Immature natural killer cell (primary cell): ENCODE measurements at regions not wholly inside any gene's neighbourhood (a gene's known extent, or its start where the extent isn't known, plus 50 kb on each side); places are given as distances from the start of the nearest gene placed in this dataset.
"Not testable (repeated sequence)": the region's sequence is repeated elsewhere in the genome, so short reads cannot be mapped to it uniquely, and the experiment has no call there.

ENCODE experiments used
- DNase-seq, 3 donors: peaks; one replicate each; pipeline ENCODE4 v3.0.0; 2022; ENCODE audit warnings: mixed read lengths in 1 of 3
- H3K27ac Mint-ChIP-seq, 6 donors: one replicate each; pipeline ENCODE4 v1.8.0; 2020; ENCODE audit warnings: mixed read lengths in 6 of 6, mild to moderate bottlenecking in 5 of 6, inconsistent platforms in 4 of 6, moderate library complexity in 3 of 6
- H3K27me3 Mint-ChIP-seq, 3 donors: one replicate each; pipeline ENCODE4 v1.8.0; 2020 to 2021; ENCODE audit warnings: low read depth in 3 of 3, mild to moderate bottlenecking in 3 of 3, mixed read lengths in 3 of 3, moderate library complexity in 3 of 3, inconsistent platforms in 1 of 3
- H3K36me3 Mint-ChIP-seq, 3 donors: one replicate each; pipeline ENCODE4 v1.8.0; 2020; ENCODE audit warnings: mixed read lengths in 3 of 3, inconsistent platforms in 2 of 3, mild to moderate bottlenecking in 2 of 3
- H3K4me1 Mint-ChIP-seq, 2 donors: one replicate each; pipeline ENCODE4 v1.8.0; 2020; ENCODE audit warnings: inconsistent platforms in 2 of 2, mild to moderate bottlenecking in 2 of 2, mixed read lengths in 2 of 2, moderate library complexity in 1 of 2
- H3K4me3 Mint-ChIP-seq, 5 donors: one replicate each; pipeline ENCODE4 v1.8.0; 2020; ENCODE audit warnings: mild to moderate bottlenecking in 5 of 5, mixed read lengths in 5 of 5, inconsistent platforms in 3 of 5, moderate library complexity in 3 of 5
- H3K9me3 Mint-ChIP-seq, 6 donors: one replicate each; pipeline ENCODE4 v1.8.0; 2020; ENCODE audit warnings: mild to moderate bottlenecking in 6 of 6, mixed read lengths in 6 of 6, inconsistent platforms in 4 of 6, moderate library complexity in 3 of 6

DNA sequence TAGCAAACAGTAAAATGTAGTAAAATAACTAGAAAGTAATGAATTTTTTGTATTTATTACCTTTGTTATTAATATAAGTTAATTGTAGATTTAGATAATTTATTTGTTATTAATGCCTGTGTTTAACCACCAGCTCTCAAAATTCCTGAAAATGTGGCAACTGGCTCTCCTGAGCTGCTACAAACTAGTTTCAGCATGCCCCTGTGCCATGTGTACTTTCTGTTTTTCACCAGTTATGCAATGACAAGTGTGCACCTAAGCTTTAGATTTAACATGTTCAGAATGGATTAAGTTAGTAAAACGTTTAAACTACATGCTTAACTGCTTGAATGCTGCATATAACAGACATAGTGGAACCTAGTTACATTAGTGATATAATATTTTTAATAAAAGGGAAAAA lies 88.1 kb downstream of the POSTN start:
- H3K4me3 Mint-ChIP-seq, result no peak overlapping the region
- H3K36me3 Mint-ChIP-seq, result no peaks in the 10 kb centered on the region
- no peaks in the 10 kb centered on the region for H3K4me1 Mint-ChIP-seq
- no peak for DNase-seq
- peaks cover 0 to 2% (median 0%) of the 10 kb centered on the region in 3 donors for H3K27me3 Mint-ChIP-seq
- H3K27ac Mint-ChIP-seq, result no peak overlapping the region
- H3K9me3 Mint-ChIP-seq, result peaks cover 6 to 24% (median 10%) of the 10 kb centered on the region in 6 donors

DNA sequence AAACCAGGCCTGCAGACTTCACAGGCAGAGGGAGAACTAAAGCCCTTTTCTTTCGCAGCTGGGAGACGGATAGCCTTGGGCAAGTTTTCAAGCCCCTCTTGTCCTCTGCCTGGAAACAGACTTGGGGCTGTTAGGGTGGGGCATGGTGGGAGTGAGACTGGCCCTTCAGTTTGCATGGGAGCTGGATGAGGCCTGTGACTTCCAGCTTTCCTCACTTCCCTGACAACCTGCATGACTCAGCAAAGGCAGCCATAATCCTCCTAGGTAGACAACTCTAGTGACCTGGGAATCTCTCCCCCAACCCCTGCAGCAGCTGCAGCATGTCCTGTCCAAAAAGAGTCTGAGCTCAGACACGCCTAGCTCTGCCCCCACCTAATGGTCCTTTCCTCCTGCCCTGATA lies 93.0 kb downstream of the POSTN start:
- Mint-ChIP-seq H3K4me3 (no peak overlapping the region), H3K4me1 (no peaks in the 10 kb centered on the region), H3K9me3 (peaks cover 0 to 23% (median 13%) of the 10 kb centered on the region in 6 donors), H3K27ac (no peak overlapping the region), H3K36me3 (no peaks in the 10 kb centered on the region), H3K27me3 (peaks cover 0 to 2% (median 0%) of the 10 kb centered on the region in 3 donors)
- no peak for DNase-seq

DNA sequence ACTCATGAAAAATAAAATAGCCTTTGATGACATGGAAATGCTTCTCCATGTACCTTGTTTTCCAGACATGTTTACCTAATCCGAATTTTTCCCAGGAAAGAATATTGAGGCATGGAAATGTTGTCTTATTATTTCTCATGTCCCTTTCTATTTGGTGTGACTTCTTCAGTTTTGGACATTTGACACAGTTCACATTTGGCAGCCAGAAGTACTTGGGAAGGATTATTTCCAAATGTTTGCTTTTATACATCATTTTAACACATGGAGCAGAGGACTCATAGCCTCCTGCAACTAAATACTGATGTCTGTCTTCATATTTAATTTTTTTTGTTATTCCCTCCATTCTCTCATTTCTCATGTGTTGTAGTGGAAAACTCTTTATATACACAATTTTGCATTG lies 94.3 kb downstream of the POSTN start:
- H3K9me3 Mint-ChIP-seq, result peaks cover 0 to 27% (median 14%) of the 10 kb centered on the region in 6 donors
- H3K27ac Mint-ChIP-seq, result no peak overlapping the region
- no peak for DNase-seq
- H3K27me3 Mint-ChIP-seq, result peaks cover 0 to 3% (median 2%) of the 10 kb centered on the region in 3 donors
- no peaks in the 10 kb centered on the region for H3K36me3 Mint-ChIP-seq
- no peak overlapping the region for H3K4me3 Mint-ChIP-seq
- no peaks in the 10 kb centered on the region for H3K4me1 Mint-ChIP-seq

DNA sequence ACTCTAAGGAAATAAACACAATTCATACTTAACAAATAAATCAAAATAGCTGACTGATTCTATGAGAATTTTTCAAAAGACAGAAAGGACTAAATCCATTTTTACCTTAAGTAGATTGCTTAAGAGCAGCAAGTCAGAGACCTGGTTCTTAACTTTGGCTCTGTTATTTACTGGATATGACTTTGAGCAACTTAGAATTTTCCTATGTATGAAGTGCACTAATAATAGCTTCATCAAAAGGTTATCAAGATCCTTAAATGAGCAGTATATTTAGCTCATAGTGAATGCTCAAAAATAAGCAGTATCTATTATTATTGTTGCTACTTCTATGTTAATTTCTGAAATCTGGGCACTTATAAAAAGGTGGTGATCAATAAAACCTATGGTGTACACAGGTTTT lies 95.3 kb downstream of the POSTN start:
- Mint-ChIP-seq H3K9me3 (peaks cover 0 to 27% (median 15%) of the 10 kb centered on the region in 6 donors), H3K27me3 (peaks cover 0 to 3% (median 2%) of the 10 kb centered on the region in 3 donors), H3K4me1 (no peaks in the 10 kb centered on the region), H3K4me3 (no peak overlapping the region), H3K36me3 (no peaks in the 10 kb centered on the region), H3K27ac (no peak overlapping the region)
- no peak for DNase-seq

DNA sequence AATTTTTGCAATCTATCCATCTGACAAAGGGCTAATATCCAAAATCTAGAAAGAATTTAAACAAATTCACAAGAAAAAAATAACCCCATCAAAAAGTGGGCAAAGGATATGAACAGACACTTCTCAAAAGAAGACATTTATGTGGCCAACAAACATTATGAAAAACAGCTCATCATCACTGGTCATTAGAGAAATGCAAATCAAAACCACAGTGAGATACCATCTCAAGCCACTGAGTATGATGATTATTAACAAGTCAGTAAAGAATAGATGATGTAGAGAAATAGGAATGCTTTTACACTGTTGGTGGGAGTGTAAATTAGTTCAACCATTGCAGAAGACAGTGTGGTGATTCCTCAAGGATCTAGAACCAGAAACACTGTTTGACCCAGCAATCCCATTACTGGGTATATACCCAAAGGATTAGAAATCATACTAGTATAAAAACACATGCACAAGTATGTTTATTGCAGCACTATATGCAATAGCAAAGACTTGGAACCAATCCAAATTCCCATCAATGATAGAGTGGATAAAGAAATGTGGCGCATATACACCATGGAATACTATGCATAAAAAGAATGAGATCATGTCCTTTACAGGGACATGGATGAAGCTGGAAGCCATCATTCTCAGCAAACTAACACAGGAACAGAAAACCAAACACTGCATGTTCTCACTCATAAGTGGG lies 96.1 kb downstream of the POSTN start:
- DNase-seq, H3K27me3 Mint-ChIP-seq, H3K4me3 Mint-ChIP-seq, H3K27ac Mint-ChIP-seq, H3K36me3 Mint-ChIP-seq, H3K4me1 Mint-ChIP-seq: not testable (repeated sequence)
- H3K9me3 Mint-ChIP-seq, result peaks cover 0 to 27% (median 15%) of the 10 kb centered on the region in 6 donors

DNA sequence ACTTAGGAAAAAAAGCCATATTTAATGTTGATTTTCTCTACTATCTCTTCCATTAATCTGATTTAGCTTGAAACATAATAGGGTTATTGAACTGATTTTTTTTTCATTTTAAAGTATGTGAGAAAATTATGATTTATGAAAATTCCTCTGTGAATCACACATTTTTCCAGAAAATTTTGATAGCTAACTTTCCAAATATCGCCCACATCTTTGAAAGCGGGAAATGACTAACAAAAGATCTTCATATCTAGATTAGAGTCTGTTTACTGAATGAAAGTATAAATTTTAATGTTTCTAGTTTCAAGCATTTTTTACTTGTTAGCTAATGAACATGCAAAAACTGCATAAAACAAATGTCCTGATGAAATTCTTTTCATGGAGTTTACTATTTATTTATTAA lies 97.4 kb downstream of the POSTN start:
- H3K9me3 Mint-ChIP-seq, result peaks cover 5 to 27% (median 12%) of the 10 kb centered on the region in 6 donors
- H3K36me3 Mint-ChIP-seq, result no peaks in the 10 kb centered on the region
- H3K4me1 Mint-ChIP-seq, result no peaks in the 10 kb centered on the region
- no peak overlapping the region for H3K4me3 Mint-ChIP-seq
- DNase-seq, result no peak
- H3K27ac Mint-ChIP-seq, result no peak overlapping the region
- H3K27me3 Mint-ChIP-seq, result peaks cover 0 to 3% (median 2%) of the 10 kb centered on the region in 3 donors

DNA sequence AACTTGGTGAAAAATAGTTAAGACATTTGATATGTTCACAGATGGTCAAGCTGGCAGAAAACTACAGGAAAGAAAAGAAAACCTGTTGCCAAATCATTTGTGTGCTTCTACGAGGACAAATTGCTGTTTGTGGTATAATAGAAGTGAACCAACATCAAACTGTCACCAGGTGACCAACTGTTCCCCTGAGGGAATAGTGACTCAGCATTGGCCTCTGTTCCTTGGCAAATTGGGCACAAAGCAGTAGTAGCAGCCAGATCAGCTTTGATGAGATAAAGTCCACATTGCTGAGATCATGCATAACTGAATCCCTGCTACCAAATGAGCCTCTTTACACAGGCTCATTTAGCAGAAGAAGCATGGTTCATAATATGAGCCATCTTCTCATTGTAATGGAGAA lies 103.5 kb downstream of the POSTN start:
- Mint-ChIP-seq H3K36me3 (no peaks in the 10 kb centered on the region), H3K4me3 (no peak overlapping the region), H3K27me3 (peaks cover 0 to 2% (median 1%) of the 10 kb centered on the region in 3 donors), H3K4me1 (no peaks in the 10 kb centered on the region), H3K27ac (no peak overlapping the region), H3K9me3 (peaks cover 7 to 37% (median 15%) of the 10 kb centered on the region in 6 donors)
- DNase-seq, result no peak

DNA sequence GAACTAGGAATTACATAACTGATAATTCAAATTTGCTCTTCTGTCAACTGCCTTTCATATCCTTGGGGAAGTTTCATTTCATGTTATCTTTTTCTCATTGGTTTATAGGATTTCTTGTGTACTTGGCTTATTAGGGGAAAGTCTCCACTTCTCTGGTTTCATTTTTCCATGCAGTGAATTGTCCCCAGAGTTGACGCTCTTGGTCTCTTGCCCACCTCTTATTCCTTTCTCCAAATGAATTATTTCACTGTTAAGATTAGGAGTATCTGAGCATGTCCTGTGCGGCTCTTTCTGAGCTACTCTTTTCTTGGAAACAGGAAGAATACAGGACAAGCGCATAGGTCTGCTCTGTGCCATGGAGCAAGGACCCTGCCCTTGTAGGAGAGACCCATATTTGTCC lies 104.8 kb downstream of the POSTN start:
- DNase-seq, result no peak
- H3K4me3 Mint-ChIP-seq, result no peak overlapping the region
- H3K36me3 Mint-ChIP-seq, result no peaks in the 10 kb centered on the region
- no peak overlapping the region for H3K27ac Mint-ChIP-seq
- no peaks in the 10 kb centered on the region for H3K4me1 Mint-ChIP-seq
- peaks cover 3 to 49% (median 16%) of the 10 kb centered on the region in 6 donors for H3K9me3 Mint-ChIP-seq
- peaks cover 0 to 1% (median 0%) of the 10 kb centered on the region in 3 donors for H3K27me3 Mint-ChIP-seq

DNA sequence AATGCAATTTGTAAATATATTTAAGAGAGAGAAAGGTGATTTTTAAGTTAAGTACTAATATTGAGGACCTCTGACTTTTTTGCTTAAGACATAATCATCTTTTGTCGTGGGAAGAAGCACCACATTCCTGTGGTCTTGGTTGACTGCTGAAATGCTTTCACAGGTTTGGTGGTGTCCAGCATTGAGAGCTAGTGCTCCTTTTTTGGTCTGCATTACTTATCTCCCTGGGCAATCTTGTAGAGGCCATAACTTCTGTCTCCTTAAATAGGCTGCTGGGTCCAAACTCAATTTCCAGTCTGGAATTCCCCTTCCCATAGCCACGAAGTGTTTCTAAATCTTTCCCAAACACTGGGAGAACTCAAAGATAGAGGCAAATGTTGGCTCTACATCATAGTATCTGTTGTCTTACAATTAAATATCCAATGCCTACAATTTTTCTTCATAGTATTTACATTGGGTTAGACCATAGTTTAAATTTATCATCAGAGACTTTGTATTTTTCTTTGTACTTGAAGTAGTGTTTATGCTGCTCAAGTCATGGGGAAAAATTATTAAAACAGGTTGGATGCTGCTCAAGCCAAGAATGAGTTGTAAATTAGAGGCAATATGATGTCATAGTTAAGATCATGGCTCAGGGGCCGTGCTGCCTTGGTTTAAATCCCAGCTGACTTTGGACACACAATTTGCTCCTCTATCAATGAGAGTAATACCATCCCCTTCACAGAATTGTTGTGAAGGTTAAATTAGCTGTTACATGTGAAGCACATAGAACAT lies 105.6 kb downstream of the POSTN start:
- Mint-ChIP-seq H3K9me3 (peaks cover 2 to 53% (median 15%) of the 10 kb centered on the region in 6 donors), H3K27ac (no peak overlapping the region), H3K4me1 (no peaks in the 10 kb centered on the region), H3K36me3 (no peaks in the 10 kb centered on the region), H3K27me3 (peaks cover 0 to 1% (median 0%) of the 10 kb centered on the region in 3 donors), H3K4me3 (no peak overlapping the region)
- DNase-seq, result no peak

DNA sequence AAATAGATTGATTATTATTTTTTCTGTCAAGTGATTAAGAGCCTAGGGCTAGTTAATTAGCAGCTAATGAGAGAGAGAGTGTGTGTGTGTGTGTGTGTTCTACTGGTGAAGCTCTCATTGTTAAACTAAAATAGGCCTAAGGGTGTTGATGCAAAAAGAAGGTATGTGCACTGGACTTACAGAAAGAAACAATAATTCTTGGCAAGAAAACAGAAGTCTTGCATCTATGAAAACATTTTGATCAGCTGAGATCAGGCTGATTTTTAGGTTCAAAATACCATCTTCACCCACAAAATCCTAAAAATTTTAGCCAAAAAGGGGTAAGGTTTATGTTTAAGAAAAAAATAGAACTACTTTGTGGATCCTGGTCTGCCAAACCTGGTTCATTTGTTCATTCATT lies 106.5 kb downstream of the POSTN start:
- Mint-ChIP-seq H3K27me3 (no peaks in the 10 kb centered on the region), H3K36me3 (no peaks in the 10 kb centered on the region), H3K4me3 (no peak overlapping the region), H3K9me3 (peaks cover 5 to 59% (median 16%) of the 10 kb centered on the region in 6 donors), H3K27ac (no peak overlapping the region), H3K4me1 (no peaks in the 10 kb centered on the region)
- DNase-seq, result no peak

DNA sequence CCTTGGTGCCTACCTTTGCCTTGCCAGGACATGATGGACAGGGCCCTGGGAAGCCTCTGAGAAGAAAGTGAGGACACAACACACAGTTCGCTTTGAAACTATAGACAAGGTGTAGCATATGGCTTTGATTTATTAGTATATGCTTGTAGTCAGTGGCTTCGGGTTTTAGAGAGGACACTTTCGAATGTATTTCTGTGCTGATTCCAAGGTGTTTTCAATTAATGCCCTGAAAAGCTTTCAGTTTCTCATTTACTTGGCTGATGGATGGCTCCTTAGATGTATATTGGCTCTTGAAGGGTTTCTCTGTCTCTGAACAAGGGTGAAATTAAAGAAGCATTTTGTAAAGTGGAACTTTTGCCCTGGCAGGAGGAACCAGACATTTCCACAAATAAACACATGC lies 106.9 kb downstream of the POSTN start:
- Mint-ChIP-seq H3K4me1 (no peaks in the 10 kb centered on the region), H3K27me3 (no peaks in the 10 kb centered on the region), H3K4me3 (no peak overlapping the region), H3K27ac (no peak overlapping the region), H3K36me3 (no peaks in the 10 kb centered on the region), H3K9me3 (peaks cover 8 to 60% (median 16%) of the 10 kb centered on the region in 6 donors)
- no peak for DNase-seq

DNA sequence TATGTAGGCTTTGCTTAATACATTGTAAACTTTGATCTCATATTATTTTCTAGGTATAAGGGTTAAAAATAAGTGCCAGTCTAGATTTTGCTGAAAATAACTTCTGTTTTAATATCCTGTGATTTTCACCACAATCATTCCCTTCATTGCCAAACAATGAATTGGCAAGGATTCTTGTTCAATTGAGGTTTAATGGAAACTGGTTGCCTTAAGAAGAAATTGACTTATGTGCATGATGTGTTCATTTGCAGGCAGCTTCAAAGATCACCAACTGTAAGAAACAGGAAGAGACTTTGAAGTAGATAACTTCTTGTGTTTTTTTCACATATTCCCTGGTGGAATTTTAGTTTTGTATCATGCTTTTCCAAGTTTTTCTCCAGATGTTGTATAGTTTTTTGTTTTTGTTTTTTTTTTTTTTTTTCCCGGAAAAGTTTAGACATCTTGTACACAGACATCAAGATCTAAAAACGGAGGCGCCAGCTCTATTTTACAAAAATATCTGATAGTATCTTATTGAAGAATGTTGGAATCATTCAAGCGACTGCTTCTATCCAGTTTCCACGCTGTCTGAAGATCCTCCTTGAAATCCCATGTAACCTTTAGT lies 108.3 kb downstream of the POSTN start:
- Mint-ChIP-seq H3K27ac (no peak overlapping the region), H3K36me3 (no peaks in the 10 kb centered on the region), H3K4me1 (no peaks in the 10 kb centered on the region), H3K9me3 (peaks cover 4 to 59% (median 16%) of the 10 kb centered on the region in 6 donors), H3K4me3 (no peak overlapping the region), H3K27me3 (no peaks in the 10 kb centered on the region)
- no peak for DNase-seq

DNA sequence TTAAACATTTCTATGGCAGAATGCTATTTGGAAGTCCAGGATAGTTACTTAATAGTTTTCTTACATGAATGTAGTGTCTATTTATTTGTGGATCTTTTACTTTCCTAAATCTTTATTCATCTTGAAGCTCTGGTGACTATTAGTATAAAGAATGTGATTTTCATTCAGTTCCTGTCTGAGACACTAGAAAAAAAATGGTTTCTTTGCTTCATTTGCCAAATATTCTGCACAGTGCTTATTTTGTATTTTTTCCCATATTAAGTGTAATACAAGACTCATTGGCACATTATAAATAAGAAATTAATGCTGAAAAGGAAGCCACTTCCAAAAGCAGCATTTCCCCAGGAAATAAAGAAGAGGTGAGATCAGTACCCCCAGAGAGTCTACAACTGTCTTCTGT lies 109.8 kb downstream of the POSTN start:
- peaks cover 4 to 53% (median 11%) of the 10 kb centered on the region in 6 donors for H3K9me3 Mint-ChIP-seq
- H3K4me3 Mint-ChIP-seq, result no peak overlapping the region
- no peak for DNase-seq
- H3K27ac Mint-ChIP-seq, result no peak overlapping the region
- H3K27me3 Mint-ChIP-seq, result peaks cover 0 to 2% (median 0%) of the 10 kb centered on the region in 3 donors
- no peaks in the 10 kb centered on the region for H3K4me1 Mint-ChIP-seq
- H3K36me3 Mint-ChIP-seq, result no peaks in the 10 kb centered on the region

DNA sequence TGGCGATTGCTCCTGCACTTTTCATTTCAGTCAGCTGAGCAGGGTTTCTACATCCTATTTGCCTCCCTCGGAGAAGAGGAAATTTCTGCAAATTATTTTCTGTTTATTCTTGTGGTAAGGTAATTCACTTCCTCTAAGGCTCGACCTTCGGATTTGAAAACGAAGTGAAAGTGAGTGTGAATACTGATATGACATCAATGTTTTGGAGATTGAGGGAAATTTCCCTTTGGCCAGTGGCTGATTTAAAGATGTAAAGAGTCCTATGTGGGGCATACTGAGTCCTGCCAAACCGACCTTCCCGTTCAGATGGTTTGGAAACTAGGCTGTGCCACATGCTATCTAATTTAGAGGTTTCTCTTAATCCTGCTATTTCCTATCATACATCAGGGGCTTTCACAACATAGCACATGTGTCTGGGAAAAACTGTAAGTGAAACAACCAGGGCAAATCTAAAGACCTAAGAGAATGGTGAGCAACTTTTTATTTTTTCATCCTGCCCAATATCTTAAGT lies 112.3 kb downstream of the POSTN start:
- DNase-seq, result no peak
- Mint-ChIP-seq H3K27ac (no peak overlapping the region), H3K27me3 (peaks cover 0 to 2% (median 0%) of the 10 kb centered on the region in 3 donors), H3K4me1 (no peaks in the 10 kb centered on the region), H3K36me3 (no peaks in the 10 kb centered on the region), H3K4me3 (no peak overlapping the region), H3K9me3 (peaks cover 7 to 53% (median 12%) of the 10 kb centered on the region in 6 donors)
